ENCODE measurements at regions not wholly inside any gene's neighbourhood (a gene's known extent, or its start where the extent isn't known, plus 50 kb on each side); places are given as distances from the start of the nearest gene placed in this dataset.

- TF ChIP-seq NFRKB (IDR thresholded peaks at IDR 0.05): no peak
- no peak for TF ChIP-seq SP1 (IDR thresholded peaks at IDR 0.05)
- no peak for TF ChIP-seq TARDBP (IDR thresholded peaks at IDR 0.05)
- no peak for TF ChIP-seq FOXM1 (IDR thresholded peaks at IDR 0.05; ENCODE audit: borderline replicate concordance)
- no peak for TF ChIP-seq FOXK2 (IDR thresholded peaks at IDR 0.05)
- no peak for TF ChIP-seq ARNT (IDR thresholded peaks at IDR 0.05)
- TF ChIP-seq HDGF (IDR thresholded peaks at IDR 0.05; ENCODE audit: borderline replicate concordance): no peak
- no peak for TF ChIP-seq PKNOX1 (IDR thresholded peaks at IDR 0.05)
- no peak for TF ChIP-seq BHLHE40 (IDR thresholded peaks at IDR 0.05; ENCODE audit: borderline replicate concordance)
These were observed 262.9 kb downstream of the RDH14 start for GRCh38 chr2:18297534-18298058.
